ENCODE measurements at regions not wholly inside any gene's neighbourhood (a gene's known extent, or its start where the extent isn't known, plus 50 kb on each side); places are given as distances from the start of the nearest gene placed in this dataset.

DNA sequence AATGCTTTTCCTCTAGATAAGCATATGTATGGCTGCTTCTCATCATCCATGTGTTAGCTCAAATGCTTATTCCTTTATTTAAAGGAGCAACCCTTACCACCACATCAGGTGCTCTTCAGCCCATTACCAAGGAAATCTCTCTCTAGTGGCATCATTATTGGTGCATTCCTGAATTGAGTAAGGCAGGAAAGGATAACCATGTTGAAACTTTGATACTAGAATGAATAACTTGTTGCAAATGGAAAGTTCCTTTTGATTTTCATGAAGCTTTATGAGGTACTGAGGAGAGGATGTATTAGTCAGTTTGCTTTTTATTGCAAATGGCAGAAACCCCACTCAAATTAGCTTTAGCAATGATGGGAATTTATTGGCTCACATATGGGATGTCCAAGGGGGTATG is 212.3 kb upstream of the FGF13 start:
- DNase-seq = no peak
- Histone ChIP-seq H3K4me1 (peaks cover 0 to 4% (median 0%) of the 10 kb centered on the region in 3 donors), H3K4me3 (no peak overlapping the region), H3K36me3 (no peaks in the 10 kb centered on the region), H3K27me3 (no peaks in the 10 kb centered on the region), H3K27ac (no peak overlapping the region), H3K9me3 (no peaks in the 10 kb centered on the region)
- intact Hi-C loops (cut with DNase I) = no loop called here
- TF ChIP-seq POLR2A (IDR thresholded peaks at IDR 0.05) = no peak
- TF ChIP-seq, protein P1, sequence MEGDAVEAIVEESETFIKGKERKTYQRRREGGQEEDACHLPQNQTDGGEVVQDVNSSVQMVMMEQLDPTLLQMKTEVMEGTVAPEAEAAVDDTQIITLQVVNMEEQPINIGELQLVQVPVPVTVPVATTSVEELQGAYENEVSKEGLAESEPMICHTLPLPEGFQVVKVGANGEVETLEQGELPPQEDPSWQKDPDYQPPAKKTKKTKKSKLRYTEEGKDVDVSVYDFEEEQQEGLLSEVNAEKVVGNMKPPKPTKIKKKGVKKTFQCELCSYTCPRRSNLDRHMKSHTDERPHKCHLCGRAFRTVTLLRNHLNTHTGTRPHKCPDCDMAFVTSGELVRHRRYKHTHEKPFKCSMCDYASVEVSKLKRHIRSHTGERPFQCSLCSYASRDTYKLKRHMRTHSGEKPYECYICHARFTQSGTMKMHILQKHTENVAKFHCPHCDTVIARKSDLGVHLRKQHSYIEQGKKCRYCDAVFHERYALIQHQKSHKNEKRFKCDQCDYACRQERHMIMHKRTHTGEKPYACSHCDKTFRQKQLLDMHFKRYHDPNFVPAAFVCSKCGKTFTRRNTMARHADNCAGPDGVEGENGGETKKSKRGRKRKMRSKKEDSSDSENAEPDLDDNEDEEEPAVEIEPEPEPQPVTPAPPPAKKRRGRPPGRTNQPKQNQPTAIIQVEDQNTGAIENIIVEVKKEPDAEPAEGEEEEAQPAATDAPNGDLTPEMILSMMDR (IDR thresholded peaks at IDR 0.05) = no peak

- H3K27me3 ChIP-seq = no peaks in the 10 kb centered on the region
- DNase-seq = no peak
Measured at GRCh38 chrX:138921031-138921430, 209.5 kb upstream of the FGF13 start.

DNA sequence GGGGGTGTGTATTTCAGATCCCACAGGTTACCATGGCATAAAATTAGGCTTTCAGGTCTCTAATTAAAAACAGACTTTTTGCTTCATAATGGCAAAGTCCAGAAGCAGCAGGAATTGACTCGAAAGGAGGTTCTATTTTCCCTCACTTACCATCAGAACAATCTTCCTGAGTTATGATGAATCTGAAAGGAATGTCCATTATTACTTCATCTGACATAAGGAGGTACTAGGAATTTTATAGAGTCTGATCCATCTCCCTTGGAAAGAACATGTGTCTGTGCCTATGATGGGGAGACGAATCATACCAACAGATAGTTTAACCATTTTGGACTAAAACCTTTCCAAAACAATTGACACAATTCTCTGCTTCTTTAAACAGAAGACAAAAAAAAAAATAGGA is 206.3 kb upstream of the FGF13 start:
- H3K36me3 ChIP-seq = no peaks in the 10 kb centered on the region
- no peak overlapping the region for H3K27ac ChIP-seq
- no peak for DNase-seq
- H3K9me3 ChIP-seq = no peaks in the 10 kb centered on the region
- H3K27me3 ChIP-seq = no peaks in the 10 kb centered on the region
- 0 to 31% methylated on average over 2 of the region's 2 CpGs for whole genome bisulfite sequencing, 2 donors
- TF ChIP-seq, protein P1 (IDR thresholded peaks at IDR 0.05) = no peak
- TF ChIP-seq POLR2A (IDR thresholded peaks at IDR 0.05) = no peak
- H3K4me3 ChIP-seq = no peak overlapping the region
- intact Hi-C loops (cut with DNase I) = no loop called here
- H3K4me1 ChIP-seq = no peaks in the 10 kb centered on the region

More at GRCh38 chrX:138921031-138921430, 209.5 kb upstream of the FGF13 start:
- H3K9me3 ChIP-seq = no peaks in the 10 kb centered on the region
- 13 to 26% methylated on average over 2 of the region's 2 CpGs for WGBS, 2 donors
- TF ChIP-seq, protein P1 (IDR thresholded peaks at IDR 0.05) = no peak
- TF ChIP-seq POLR2A (IDR thresholded peaks at IDR 0.05) = no peak
- H3K4me3 ChIP-seq = no peak overlapping the region
- no peak overlapping the region for H3K27ac ChIP-seq
- H3K36me3 ChIP-seq = no peaks in the 10 kb centered on the region
- peaks cover 0 to 4% (median 0%) of the 10 kb centered on the region in 3 donors for H3K4me1 ChIP-seq
- intact Hi-C loops (cut with DNase I) = no loop called here

DNA sequence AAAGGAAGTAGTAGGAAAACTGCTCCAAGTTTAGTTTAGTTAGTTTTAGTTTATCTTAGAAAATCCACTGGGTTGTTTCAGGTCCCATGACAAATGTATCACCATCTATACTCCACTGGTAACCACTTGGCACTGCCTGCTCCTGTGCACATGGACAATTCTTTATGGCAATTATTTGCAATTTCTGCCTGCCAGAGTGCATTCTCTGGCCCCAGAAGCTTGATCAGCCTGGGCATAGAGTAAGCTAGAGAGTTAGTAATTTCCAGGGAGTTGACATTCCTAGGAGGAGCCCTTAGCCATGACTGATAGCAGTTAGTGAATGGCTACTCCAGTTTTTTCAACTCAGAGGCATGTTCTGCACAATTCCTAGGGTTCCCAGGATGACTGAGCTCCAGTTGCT is 203.2 kb upstream of the FGF13 start:
- H3K27ac ChIP-seq = no peak overlapping the region
- no peaks in the 10 kb centered on the region for H3K27me3 ChIP-seq
- H3K36me3 ChIP-seq = no peaks in the 10 kb centered on the region
- DNase-seq = no peak
- no peak for TF ChIP-seq POLR2A (IDR thresholded peaks at IDR 0.05)
- TF ChIP-seq, protein P1 (IDR thresholded peaks at IDR 0.05) = no peak
- no peaks in the 10 kb centered on the region for H3K9me3 ChIP-seq
- H3K4me1 ChIP-seq = no peaks in the 10 kb centered on the region
- intact Hi-C loops (cut with DNase I) = no loop called here
- H3K4me3 ChIP-seq = no peak overlapping the region

DNA sequence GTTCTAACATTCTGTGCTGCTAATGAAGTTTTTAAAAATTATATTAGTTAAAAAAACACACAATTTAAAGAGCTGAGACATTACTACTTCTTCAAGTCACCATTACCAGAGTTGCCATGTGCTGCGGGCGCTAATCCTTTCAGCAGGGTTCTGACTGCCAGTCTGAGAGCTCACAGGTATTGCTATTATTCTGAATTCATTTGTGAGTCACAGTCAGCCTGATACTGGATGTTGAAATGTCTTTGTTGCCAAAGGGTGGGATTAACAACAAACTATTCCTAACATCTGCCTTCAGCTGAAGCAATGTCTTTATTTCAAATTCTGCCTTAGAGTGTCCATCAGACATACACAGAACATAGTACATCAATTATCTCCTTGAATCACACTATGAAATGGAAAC is 197.1 kb upstream of the FGF13 start:
- intact Hi-C loops (cut with DNase I) = no loop called here
- no peak for TF ChIP-seq POLR2A (IDR thresholded peaks at IDR 0.05)
- TF ChIP-seq, protein P1 (IDR thresholded peaks at IDR 0.05) = no peak
- DNase-seq = no peak

More for the DNA sequence above, 197.1 kb upstream of the FGF13 start:
- H3K36me3 ChIP-seq = no peaks in the 10 kb centered on the region
- H3K4me3 ChIP-seq = no peak overlapping the region
- no peaks in the 10 kb centered on the region for H3K27me3 ChIP-seq
- no peaks in the 10 kb centered on the region for H3K4me1 ChIP-seq
- no peaks in the 10 kb centered on the region for H3K9me3 ChIP-seq
- H3K27ac ChIP-seq = no peak overlapping the region
- WGBS, 2 donors = 40 to 90% methylated on average over 2 of the region's 2 CpGs

All from esophagus squamous epithelium (tissue), 5 donors.